Fibroblast of lung (primary cell): ENCODE measurements at regions not wholly inside any gene's neighbourhood (a gene's known extent, or its start where the extent isn't known, plus 50 kb on each side); places are given as distances from the start of the nearest gene placed in this dataset.

ENCODE experiments used
- DNase-seq, 2 donors: peaks; one replicate each; pipeline versions ENCODE4 v3.0.0 to v3.0.0-alpha.2; 2010; ENCODE audit warnings: low read depth in 2 of 2
- H2AFZ ChIP-seq: 2 replicates; pipeline ENCODE4 v1.5.1; 2012; ENCODE audit warnings: low read length, control low read depth, inconsistent platforms
- H3K27ac ChIP-seq: 2 replicates; pipeline ENCODE4 v1.5.1; 2011; ENCODE audit warnings: low read length, control low read depth; ENCODE audit not compliant: insufficient read depth
- H3K27me3 ChIP-seq: 2 replicates; pipeline ENCODE4 v1.5.1; 2011; ENCODE audit warnings: mild to moderate bottlenecking, low read length; ENCODE audit not compliant: control insufficient read depth, insufficient read depth
- H3K36me3 ChIP-seq: 2 replicates; pipeline ENCODE4 v1.5.1; 2011; ENCODE audit warnings: low read length; ENCODE audit not compliant: control insufficient read depth, insufficient read depth
- H3K4me1 ChIP-seq: 2 replicates; pipeline ENCODE4 v1.5.1; 2011; ENCODE audit warnings: low read length; ENCODE audit not compliant: control insufficient read depth, insufficient read depth; ENCODE audit errors: extremely low read depth
- H3K4me2 ChIP-seq: 2 replicates; pipeline ENCODE4 v1.5.1; 2011; ENCODE audit warnings: low read length, control low read depth; ENCODE audit not compliant: insufficient read depth; ENCODE audit errors: extremely low read depth
- H3K4me3 ChIP-seq, 4 experiments: fragments of 200-600 bp in 1 of 4; sonication (generic) in 1 of 4; replicated peaks in 1 of 4; 2 replicates each; pipeline ENCODE4 v1.5.1; 2011 to 2016; ENCODE audit warnings: low read length in 4 of 4, low read depth in 3 of 4, mild to moderate bottlenecking in 3 of 4, control low read depth in 2 of 4, inconsistent platforms in 1 of 4, mixed read lengths in 1 of 4; ENCODE audit not compliant: insufficient read depth in 1 of 4; ENCODE audit errors: control extremely low read depth in 1 of 4
- H3K79me2 ChIP-seq: 2 replicates; pipeline ENCODE4 v1.5.1; 2012; ENCODE audit warnings: mild to moderate bottlenecking, low read length, inconsistent platforms; ENCODE audit not compliant: control insufficient read depth, insufficient read depth
- H3K9ac ChIP-seq: 2 replicates; pipeline ENCODE4 v1.5.1; 2011; ENCODE audit warnings: mild to moderate bottlenecking, low read length, control low read depth; ENCODE audit not compliant: insufficient read depth
- H3K9me3 ChIP-seq: 2 replicates; pipeline ENCODE4 v1.5.1; 2012; ENCODE audit warnings: low read depth, low read length; ENCODE audit not compliant: control insufficient read depth, insufficient read depth
- H4K20me1 ChIP-seq: 2 replicates; pipeline ENCODE4 v1.5.1; 2011; ENCODE audit warnings: low read length; ENCODE audit not compliant: control insufficient read depth, insufficient read depth; ENCODE audit errors: extremely low read depth
- CTCF ChIP-seq, 2 donors: IDR thresholded peaks in 1 of 2; conservative IDR thresholded peaks in 1 of 2; 1 replicate in 1 of 2; 2 replicates in 1 of 2; pipeline ENCODE4 v1.5.1; 2011 to 2012; ENCODE audit warnings: low read length in 2 of 2, control low read depth in 1 of 2, inconsistent platforms in 1 of 2, low read depth in 1 of 2, mild to moderate bottlenecking in 1 of 2
- EZH2 ChIP-seq: IDR thresholded peaks from 2 replicates; pipeline ENCODE4 v1.5.1; 2012; ENCODE audit warnings: low read length, control low read depth, mild to moderate bottlenecking; ENCODE audit errors: missing control alignments

GRCh38 chr9:14380061-14380836, 66.3 kb upstream of the NFIB start:
- H3K4me2 ChIP-seq, result no peak overlapping the region
- no peaks in the 10 kb centered on the region for H4K20me1 ChIP-seq
- no peaks in the 10 kb centered on the region for H3K27me3 ChIP-seq
- H3K79me2 ChIP-seq, result no peaks in the 10 kb centered on the region
- H3K36me3 ChIP-seq, result no peaks in the 10 kb centered on the region
- no peaks in the 10 kb centered on the region for H3K4me1 ChIP-seq
- H3K9me3 ChIP-seq, result no peaks in the 10 kb centered on the region
- H3K9ac ChIP-seq, result no peak overlapping the region
- DNase-seq, result no peak
- TF ChIP-seq CTCF (conservative IDR thresholded peaks at IDR 0.05 in 1 of 2, IDR thresholded peaks at IDR 0.05 in 1 of 2; ENCODE audit: low read depth in 1 of 2, low read length in 2 of 2) (no peak), EZH2 (no peak)
- H2AFZ ChIP-seq, result no peak overlapping the region
- no peak overlapping the region for H3K27ac ChIP-seq
- H3K4me3 ChIP-seq, result no peak overlapping the region

GRCh38 chr9:14379280-14379679, 65.3 kb upstream of the NFIB start:
- Histone ChIP-seq H4K20me1 (no peaks in the 10 kb centered on the region), H3K36me3 (no peaks in the 10 kb centered on the region), H3K27me3 (no peaks in the 10 kb centered on the region), H3K79me2 (no peaks in the 10 kb centered on the region), H3K9me3 (no peaks in the 10 kb centered on the region), H3K4me3 (no peak overlapping the region), H3K27ac (no peak overlapping the region), H2AFZ (no peak overlapping the region), H3K4me1 (no peaks in the 10 kb centered on the region), H3K9ac (no peak overlapping the region), H3K4me2 (no peak overlapping the region)
- TF ChIP-seq EZH2 (no peak), CTCF (conservative IDR thresholded peaks at IDR 0.05 in 1 of 2, IDR thresholded peaks at IDR 0.05 in 1 of 2; ENCODE audit: low read depth in 1 of 2, low read length in 2 of 2) (no peak)
- no peak for DNase-seq

- no peak for TF ChIP-seq CTCF (conservative IDR thresholded peaks at IDR 0.05 in 1 of 2, IDR thresholded peaks at IDR 0.05 in 1 of 2; ENCODE audit: low read depth in 1 of 2, low read length in 2 of 2)
- TF ChIP-seq EZH2, result no peak
Observed at GRCh38 chr9:14373706-14374105, 59.8 kb upstream of the NFIB start.

More at GRCh38 chr9:14373706-14374105, 59.8 kb upstream of the NFIB start:
- Histone ChIP-seq H3K4me2 (no peak overlapping the region), H3K9ac (no peak overlapping the region), H3K27me3 (no peaks in the 10 kb centered on the region), H3K4me1 (peaks cover 4% of the 10 kb centered on the region), H3K27ac (no peak overlapping the region), H3K36me3 (no peaks in the 10 kb centered on the region), H3K4me3 (no peak overlapping the region), H2AFZ (no peak overlapping the region), H4K20me1 (no peaks in the 10 kb centered on the region), H3K9me3 (no peaks in the 10 kb centered on the region), H3K79me2 (no peaks in the 10 kb centered on the region)
- peak; percentile 18 to 29 for DNase-seq
